Neural progenitor cell (in vitro differentiated cells): ENCODE measurements at regions not wholly inside any gene's neighbourhood (a gene's known extent, or its start where the extent isn't known, plus 50 kb on each side); places are given as distances from the start of the nearest gene placed in this dataset.

Experiments used
- DNase-seq: peaks from one replicate; pipeline ENCODE4 v3.0.0-alpha.2; 2016; ENCODE audit warnings: low spot score
- H2AFZ ChIP-seq: fragments of 200-600 bp; sonication (generic); replicated peaks from 2 replicates; pipeline ENCODE4 v1.6.1; 2016; ENCODE audit warnings: antibody characterized with exemption
- H3F3A ChIP-seq: fragments of 200-600 bp; sonication (generic); 2 replicates; pipeline ENCODE4 v1.6.1; 2016; ENCODE audit warnings: antibody characterized with exemption, low read depth
- H3K27ac ChIP-seq: fragments of 200-600 bp; sonication (generic); 2 replicates; pipeline ENCODE4 v1.5.1; 2016; ENCODE audit warnings: mild to moderate bottlenecking
- H3K27me3 ChIP-seq: fragments of 200-600 bp; sonication (generic); 2 replicates; pipeline ENCODE4 v1.6.1; 2016; ENCODE audit warnings: mild to moderate bottlenecking, moderate library complexity
- H3K36me3 ChIP-seq: fragments of 200-600 bp; sonication (generic); 2 replicates; pipeline ENCODE4 v1.5.1; 2016
- H3K4me1 ChIP-seq: fragments of 200-600 bp; sonication (generic); 2 replicates; pipeline ENCODE4 v1.6.1; 2016; ENCODE audit warnings: mixed run types
- H3K4me2 ChIP-seq: fragments of 200-600 bp; sonication (generic); 2 replicates; pipeline ENCODE4 v1.6.1; 2016
- H3K4me3 ChIP-seq: fragments of 200-600 bp; sonication (generic); 2 replicates; pipeline ENCODE4 v1.5.1; 2016
- H3K79me2 ChIP-seq: fragments of 200-600 bp; sonication (generic); 2 replicates; pipeline ENCODE4 v1.6.1; 2016; ENCODE audit warnings: low read depth
- H3K9ac ChIP-seq: fragments of 200-600 bp; sonication (generic); 2 replicates; pipeline ENCODE4 v1.6.1; 2016
- H3K9me3 ChIP-seq: fragments of 200-600 bp; sonication (generic); 2 replicates; pipeline ENCODE4 v1.5.1; 2016; ENCODE audit warnings: low read depth
- H4K20me1 ChIP-seq: fragments of 200-600 bp; sonication (generic); 2 replicates; pipeline ENCODE4 v1.6.1; 2016; ENCODE audit warnings: low read depth
- H3K27ac Mint-ChIP-seq: 3 replicates; pipeline ENCODE4 v1.8.0; 2021; ENCODE audit warnings: mixed read lengths
- H3K27me3 Mint-ChIP-seq: 2 replicates; pipeline ENCODE4 v1.8.0; 2022; ENCODE audit warnings: low read depth, mild to moderate bottlenecking, inconsistent platforms, moderate library complexity, mixed read lengths; ENCODE audit not compliant: insufficient read depth
- H3K36me3 Mint-ChIP-seq: 3 replicates; pipeline ENCODE4 v1.8.0; 2021; ENCODE audit warnings: mixed read lengths
- H3K4me1 Mint-ChIP-seq: 3 replicates; pipeline ENCODE4 v1.8.0; 2021; ENCODE audit warnings: mixed read lengths
- H3K4me3 Mint-ChIP-seq: 3 replicates; pipeline ENCODE4 v1.8.0; 2021; ENCODE audit warnings: mild to moderate bottlenecking, moderate library complexity, mixed read lengths
- H3K9me3 Mint-ChIP-seq: 3 replicates; pipeline ENCODE4 v1.8.0; 2020; ENCODE audit warnings: mixed read lengths
- CTCF ChIP-seq: fragments of 200-600 bp; sonication (generic); IDR thresholded peaks from 2 replicates; pipeline ENCODE4 v1.5.1; 2017; ENCODE audit warnings: antibody characterized with exemption, mild to moderate bottlenecking
- EZH2 ChIP-seq: fragments of 200-600 bp; sonication (generic); IDR thresholded peaks from 2 replicates; pipeline ENCODE4 v1.6.1; 2017; ENCODE audit warnings: antibody characterized with exemption, mild to moderate bottlenecking, moderate library complexity
- EZH2phosphoT487 ChIP-seq: fragments of 200-600 bp; sonication (generic); IDR thresholded peaks from 2 replicates; pipeline ENCODE4 v1.6.1; 2017; ENCODE audit warnings: antibody characterized with exemption

GRCh38 chr15:98324341-98324970, 323.9 kb upstream of the IGF1R start:
- no peaks in the 10 kb centered on the region for H3K4me1 Mint-ChIP-seq

GRCh38 chr15:98326804-98327203, 321.5 kb upstream of the IGF1R start:
- Mint-ChIP-seq H3K27me3 (peaks cover 3% of the 10 kb centered on the region), H3K4me3 (no peak overlapping the region), H3K27ac (no peak overlapping the region), H3K9me3 (peaks cover 2% of the 10 kb centered on the region), H3K4me1 (no peaks in the 10 kb centered on the region), H3K36me3 (no peaks in the 10 kb centered on the region)
- no peak overlapping the region for H3K27ac ChIP-seq
- H2AFZ ChIP-seq = no peak overlapping the region
- no peaks in the 10 kb centered on the region for H3K27me3 ChIP-seq
- H3K4me1 ChIP-seq = no peaks in the 10 kb centered on the region
- H3K9me3 ChIP-seq = peaks cover 3% of the 10 kb centered on the region
- no peak overlapping the region for H3K4me2 ChIP-seq
- no peaks in the 10 kb centered on the region for H4K20me1 ChIP-seq
- DNase-seq = no peak
- TF ChIP-seq EZH2phosphoT487 (no peak), EZH2 (no peak)
- H3F3A ChIP-seq = no peaks in the 10 kb centered on the region
- H3K4me3 ChIP-seq = no peak overlapping the region
- H3K79me2 ChIP-seq = no peaks in the 10 kb centered on the region
- H3K36me3 ChIP-seq = peaks cover 4% of the 10 kb centered on the region
- no peak overlapping the region for H3K9ac ChIP-seq

More at GRCh38 chr15:98324341-98324970, 323.9 kb upstream of the IGF1R start:
- DNase-seq = no peak
- no peaks in the 10 kb centered on the region for H3K27me3 ChIP-seq
- no peaks in the 10 kb centered on the region for H3F3A ChIP-seq
- no peaks in the 10 kb centered on the region for H3K36me3 Mint-ChIP-seq
- no peaks in the 10 kb centered on the region for H3K9me3 ChIP-seq
- H3K27ac ChIP-seq = no peak overlapping the region
- no peaks in the 10 kb centered on the region for H3K79me2 ChIP-seq
- H3K4me2 ChIP-seq = no peak overlapping the region
- no peaks in the 10 kb centered on the region for H4K20me1 ChIP-seq
- no peak overlapping the region for H3K4me3 ChIP-seq
- H3K4me1 ChIP-seq = no peaks in the 10 kb centered on the region
- no peak overlapping the region for H3K4me3 Mint-ChIP-seq
- H3K9ac ChIP-seq = no peak overlapping the region
- no peak overlapping the region for H3K27ac Mint-ChIP-seq
- peaks cover 1% of the 10 kb centered on the region for H3K36me3 ChIP-seq
- no peaks in the 10 kb centered on the region for H3K27me3 Mint-ChIP-seq
- TF ChIP-seq EZH2 = no peak
- TF ChIP-seq EZH2phosphoT487 = no peak
- no peak for TF ChIP-seq CTCF
- H3K9me3 Mint-ChIP-seq = peaks cover 5% of the 10 kb centered on the region
- no peak overlapping the region for H2AFZ ChIP-seq

- peaks cover 3% of the 10 kb centered on the region for H3K9me3 ChIP-seq
- Mint-ChIP-seq H3K4me1 (peaks cover 11% of the 10 kb centered on the region), H3K36me3 (no peaks in the 10 kb centered on the region), H3K9me3 (peaks cover 2% of the 10 kb centered on the region), H3K27me3 (peaks cover 3% of the 10 kb centered on the region), H3K4me3 (no peak overlapping the region), H3K27ac (no peak overlapping the region)
- no peaks in the 10 kb centered on the region for H3F3A ChIP-seq
- no peaks in the 10 kb centered on the region for H4K20me1 ChIP-seq
- no peak overlapping the region for H3K4me3 ChIP-seq
- no peaks in the 10 kb centered on the region for H3K4me1 ChIP-seq
- TF ChIP-seq EZH2 = no peak
- H3K36me3 ChIP-seq = peaks cover 4% of the 10 kb centered on the region
- no peak overlapping the region for H2AFZ ChIP-seq
- no peak overlapping the region for H3K4me2 ChIP-seq
- no peak overlapping the region for H3K9ac ChIP-seq
- H3K27me3 ChIP-seq = no peaks in the 10 kb centered on the region
- no peak for DNase-seq
- H3K27ac ChIP-seq = no peak overlapping the region
- H3K79me2 ChIP-seq = no peaks in the 10 kb centered on the region
Measured at GRCh38 chr15:98330258-98330657, 318.1 kb upstream of the IGF1R start.

- Histone ChIP-seq H2AFZ (no peak overlapping the region), H3K4me1 (no peaks in the 10 kb centered on the region), H4K20me1 (no peaks in the 10 kb centered on the region), H3K9me3 (peaks cover 3% of the 10 kb centered on the region), H3K27ac (no peak overlapping the region), H3K36me3 (peaks cover 4% of the 10 kb centered on the region), H3K9ac (no peak overlapping the region), H3K4me3 (no peak overlapping the region), H3K79me2 (no peaks in the 10 kb centered on the region), H3K27me3 (no peaks in the 10 kb centered on the region), H3F3A (no peaks in the 10 kb centered on the region), H3K4me2 (no peak overlapping the region)
- TF ChIP-seq EZH2 = no peak
- no peak for TF ChIP-seq EZH2phosphoT487
- TF ChIP-seq CTCF = no peak
- no peaks in the 10 kb centered on the region for H3K9me3 Mint-ChIP-seq
- H3K4me3 Mint-ChIP-seq = no peak overlapping the region
- no peaks in the 10 kb centered on the region for H3K36me3 Mint-ChIP-seq
- no peak for DNase-seq
- peaks cover 11% of the 10 kb centered on the region for H3K4me1 Mint-ChIP-seq
- peaks cover 4% of the 10 kb centered on the region for H3K27me3 Mint-ChIP-seq
- no peak overlapping the region for H3K27ac Mint-ChIP-seq
Measured at GRCh38 chr15:98330692-98331435, 317.5 kb upstream of the IGF1R start.
